WTC11 (cell line): ENCODE measurements at regions not wholly inside any gene's neighbourhood (a gene's known extent, or its start where the extent isn't known, plus 50 kb on each side); places are given as distances from the start of the nearest gene placed in this dataset.

Experiments used
- ARID4B ChIP-seq: sonication (generic); formaldehyde crosslinking; IDR thresholded peaks from 2 replicates; pipeline ENCODE4 v1.8.0; 2023; ENCODE audit warnings: missing genetic modification reagents, mild to moderate bottlenecking, borderline replicate concordance
- ATF1 ChIP-seq: sonication (generic); formaldehyde crosslinking; IDR thresholded peaks from 2 replicates; pipeline ENCODE4 v1.8.1; 2023; ENCODE audit warnings: mild to moderate bottlenecking, moderate library complexity, missing genetic modification reagents
- ATF3 ChIP-seq: sonication (generic); formaldehyde crosslinking; conservative IDR thresholded peaks from 2 replicates; pipeline ENCODE4 v1.8.1; 2022; ENCODE audit warnings: mild to moderate bottlenecking, missing genetic modification reagents
- CBFB ChIP-seq: sonication (generic); formaldehyde crosslinking; IDR thresholded peaks from 2 replicates; pipeline ENCODE4 v1.8.1; 2022; ENCODE audit warnings: mild to moderate bottlenecking, low read depth, missing genetic modification reagents
- CTCF ChIP-seq: fragments of 200-600 bp; IDR thresholded peaks from 2 replicates; pipeline ENCODE4 v1.8.0; 2022; ENCODE audit warnings: antibody characterized with exemption
- FOXJ3 ChIP-seq: sonication (generic); formaldehyde crosslinking; IDR thresholded peaks from 2 replicates; pipeline ENCODE4 v1.9.0; 2021; ENCODE audit warnings: missing genetic modification reagents, mild to moderate bottlenecking, borderline replicate concordance
- NR1H2 ChIP-seq: sonication (generic); formaldehyde crosslinking; IDR thresholded peaks from 2 replicates; pipeline ENCODE4 v1.9.0; 2021; ENCODE audit warnings: mild to moderate bottlenecking, moderate library complexity, missing genetic modification reagents
- ZNF317 ChIP-seq: sonication (generic); formaldehyde crosslinking; IDR thresholded peaks from 2 replicates; pipeline ENCODE4 v1.8.1; 2023; ENCODE audit warnings: low read depth, mild to moderate bottlenecking, moderate library complexity, missing genetic modification reagents, borderline replicate concordance
- TF ChIP-seq, protein P1 (sequence below): sonication (generic); formaldehyde crosslinking; IDR thresholded peaks from 2 replicates; pipeline ENCODE4 v1.8.1; 2023; ENCODE audit warnings: mild to moderate bottlenecking, missing genetic modification reagents

DNA sequence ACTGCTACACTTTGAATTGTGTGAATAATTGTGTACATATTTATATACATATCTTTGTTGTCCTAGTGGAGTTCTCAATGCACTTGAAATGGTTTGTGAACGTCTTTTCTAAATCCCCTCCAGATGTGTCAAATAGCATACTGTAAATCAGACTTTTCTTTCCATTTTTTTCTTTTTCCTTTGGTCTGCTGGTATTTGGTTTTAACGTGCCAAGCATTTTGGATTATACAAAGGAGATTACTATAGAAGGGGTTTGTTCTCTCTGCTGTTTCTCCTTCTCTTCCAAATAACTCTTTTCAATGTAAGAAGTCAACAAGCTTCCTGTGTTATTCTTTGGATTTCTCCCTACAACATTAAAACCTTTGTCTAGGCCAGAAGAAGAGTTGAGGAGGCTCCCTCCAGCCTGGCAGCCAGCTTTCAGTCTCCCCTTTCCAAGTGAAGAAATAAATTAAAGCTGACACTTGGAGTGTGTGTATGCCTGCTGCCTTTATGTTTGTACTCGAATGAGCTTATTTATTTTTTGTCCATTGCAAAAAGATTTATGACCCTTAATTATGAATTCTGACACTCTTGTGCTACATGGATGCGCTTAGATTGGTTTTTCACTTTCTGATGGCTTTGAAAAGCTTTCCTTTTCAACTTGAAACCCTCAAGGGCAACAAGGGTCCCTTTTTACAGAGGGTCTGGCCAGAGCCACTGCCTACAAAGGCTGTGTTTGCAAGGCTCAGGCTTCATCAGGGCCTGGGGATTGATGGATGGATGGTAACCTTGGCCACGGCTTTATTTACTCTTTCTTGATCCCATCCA lies 107.8 kb downstream of the RAB18 start:
- TF ChIP-seq CTCF, result no peak
- TF ChIP-seq, protein P1, sequence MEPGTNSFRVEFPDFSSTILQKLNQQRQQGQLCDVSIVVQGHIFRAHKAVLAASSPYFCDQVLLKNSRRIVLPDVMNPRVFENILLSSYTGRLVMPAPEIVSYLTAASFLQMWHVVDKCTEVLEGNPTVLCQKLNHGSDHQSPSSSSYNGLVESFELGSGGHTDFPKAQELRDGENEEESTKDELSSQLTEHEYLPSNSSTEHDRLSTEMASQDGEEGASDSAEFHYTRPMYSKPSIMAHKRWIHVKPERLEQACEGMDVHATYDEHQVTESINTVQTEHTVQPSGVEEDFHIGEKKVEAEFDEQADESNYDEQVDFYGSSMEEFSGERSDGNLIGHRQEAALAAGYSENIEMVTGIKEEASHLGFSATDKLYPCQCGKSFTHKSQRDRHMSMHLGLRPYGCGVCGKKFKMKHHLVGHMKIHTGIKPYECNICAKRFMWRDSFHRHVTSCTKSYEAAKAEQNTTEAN (CRISPR knock-in tag), result no peak
- no peak for TF ChIP-seq ARID4B
- no peak for TF ChIP-seq CBFB
- TF ChIP-seq ATF1 (CRISPR knock-in tag), result no peak
- no peak for TF ChIP-seq NR1H2 (CRISPR knock-in tag)
- TF ChIP-seq ZNF317, result no peak
- TF ChIP-seq ATF3 (CRISPR knock-in tag), result no peak
- TF ChIP-seq FOXJ3 (CRISPR knock-in tag), result no peak
